ENCODE measurements at regions not wholly inside any gene's neighbourhood (a gene's known extent, or its start where the extent isn't known, plus 50 kb on each side); places are given as distances from the start of the nearest gene placed in this dataset.

- no peak for DNase-seq (ENCODE audit: extremely low read depth, low read depth)
These were observed 488.6 kb downstream of the METTL15 start for GRCh38 chr11:28596816-28597215.

- no peak for DNase-seq (ENCODE audit: extremely low read depth, low read depth)
These were observed 484.0 kb downstream of the METTL15 start for GRCh38 chr11:28592141-28592540.

- DNase-seq (ENCODE audit: extremely low read depth, low read depth), result no peak
These were observed 476.8 kb downstream of the METTL15 start for GRCh38 chr11:28584992-28585391.

- no peak for DNase-seq (ENCODE audit: extremely low read depth, low read depth)
These were observed 474.3 kb downstream of the METTL15 start for GRCh38 chr11:28582506-28582905.

GRCh38 chr11:28581286-28582242 lies 473.4 kb downstream of the METTL15 start:
- DNase-seq (ENCODE audit: extremely low read depth, low read depth), result no peak

- DNase-seq (ENCODE audit: extremely low read depth, low read depth), result no peak
These were observed 463.2 kb downstream of the METTL15 start for GRCh38 chr11:28571371-28571770.

GRCh38 chr11:28569106-28569505 lies 460.9 kb downstream of the METTL15 start:
- DNase-seq (ENCODE audit: extremely low read depth, low read depth), result no peak

- DNase-seq (ENCODE audit: extremely low read depth, low read depth), result peak; percentile 99
These were observed 458.3 kb downstream of the METTL15 start for GRCh38 chr11:28566339-28567089.

GRCh38 chr11:28559492-28559891 lies 451.3 kb downstream of the METTL15 start:
- peak; percentile 78 for DNase-seq (ENCODE audit: extremely low read depth, low read depth)

- DNase-seq (ENCODE audit: extremely low read depth, low read depth), result no peak
These were observed 439.1 kb downstream of the METTL15 start for GRCh38 chr11:28547321-28547741.

GRCh38 chr11:28545536-28545935 lies 437.3 kb downstream of the METTL15 start:
- no peak for DNase-seq (ENCODE audit: extremely low read depth, low read depth)

- DNase-seq (ENCODE audit: extremely low read depth, low read depth), result no peak
These were observed 434.4 kb downstream of the METTL15 start for GRCh38 chr11:28542561-28542960.

- no peak for DNase-seq (ENCODE audit: extremely low read depth, low read depth)
These were observed 431.2 kb downstream of the METTL15 start for GRCh38 chr11:28539239-28540030.

- DNase-seq (ENCODE audit: extremely low read depth, low read depth), result no peak
These were observed 429.6 kb downstream of the METTL15 start for GRCh38 chr11:28537822-28538221.

GRCh38 chr11:28536504-28537267 lies 428.5 kb downstream of the METTL15 start:
- DNase-seq (ENCODE audit: extremely low read depth, low read depth), result no peak

- DNase-seq (ENCODE audit: extremely low read depth, low read depth), result no peak
These were observed 427.5 kb downstream of the METTL15 start for GRCh38 chr11:28535677-28536076.

GRCh38 chr11:28529540-28530410 lies 421.6 kb downstream of the METTL15 start:
- peak; percentile 30 for DNase-seq (ENCODE audit: extremely low read depth, low read depth)

GRCh38 chr11:28529046-28529445 lies 420.9 kb downstream of the METTL15 start:
- no peak for DNase-seq (ENCODE audit: extremely low read depth, low read depth)

GRCh38 chr11:28528217-28528616 lies 420.0 kb downstream of the METTL15 start:
- DNase-seq (ENCODE audit: extremely low read depth, low read depth), result no peak
